ENCODE measurements at regions not wholly inside any gene's neighbourhood (a gene's known extent, or its start where the extent isn't known, plus 50 kb on each side); places are given as distances from the start of the nearest gene placed in this dataset.

DNA sequence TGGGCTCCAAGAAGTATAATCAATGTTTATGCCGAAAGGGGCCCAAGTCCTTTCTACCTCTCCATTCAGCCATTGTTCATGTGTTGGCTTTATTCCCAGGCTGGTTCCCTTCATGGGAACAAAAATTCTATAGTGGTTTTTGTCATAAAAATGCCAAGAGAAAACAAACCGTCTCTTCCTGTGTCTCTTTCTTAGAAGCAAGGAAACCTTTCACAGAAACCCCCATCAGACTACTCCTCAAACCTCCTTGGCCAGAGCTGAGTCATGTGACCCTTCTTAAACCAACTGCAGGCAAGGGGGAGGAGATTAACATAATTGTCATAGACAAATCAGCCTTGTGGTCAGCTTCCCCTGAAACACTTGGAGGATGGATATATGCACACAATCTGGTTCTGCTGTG, 75.1 kb upstream of the TANK start:
- TF ChIP-seq, protein P1, sequence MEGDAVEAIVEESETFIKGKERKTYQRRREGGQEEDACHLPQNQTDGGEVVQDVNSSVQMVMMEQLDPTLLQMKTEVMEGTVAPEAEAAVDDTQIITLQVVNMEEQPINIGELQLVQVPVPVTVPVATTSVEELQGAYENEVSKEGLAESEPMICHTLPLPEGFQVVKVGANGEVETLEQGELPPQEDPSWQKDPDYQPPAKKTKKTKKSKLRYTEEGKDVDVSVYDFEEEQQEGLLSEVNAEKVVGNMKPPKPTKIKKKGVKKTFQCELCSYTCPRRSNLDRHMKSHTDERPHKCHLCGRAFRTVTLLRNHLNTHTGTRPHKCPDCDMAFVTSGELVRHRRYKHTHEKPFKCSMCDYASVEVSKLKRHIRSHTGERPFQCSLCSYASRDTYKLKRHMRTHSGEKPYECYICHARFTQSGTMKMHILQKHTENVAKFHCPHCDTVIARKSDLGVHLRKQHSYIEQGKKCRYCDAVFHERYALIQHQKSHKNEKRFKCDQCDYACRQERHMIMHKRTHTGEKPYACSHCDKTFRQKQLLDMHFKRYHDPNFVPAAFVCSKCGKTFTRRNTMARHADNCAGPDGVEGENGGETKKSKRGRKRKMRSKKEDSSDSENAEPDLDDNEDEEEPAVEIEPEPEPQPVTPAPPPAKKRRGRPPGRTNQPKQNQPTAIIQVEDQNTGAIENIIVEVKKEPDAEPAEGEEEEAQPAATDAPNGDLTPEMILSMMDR (IDR thresholded peaks at IDR 0.05), result no peak
- TF ChIP-seq POLR2A (IDR thresholded peaks at IDR 0.05) (no peak), EP300 (IDR thresholded peaks at IDR 0.05) (no peak), POLR2AphosphoS5 (IDR thresholded peaks at IDR 0.05) (no peak)
